MM.1S (cell line): ENCODE measurements at regions not wholly inside any gene's neighbourhood (a gene's known extent, or its start where the extent isn't known, plus 50 kb on each side); places are given as distances from the start of the nearest gene placed in this dataset.

Experiments
- CTCF ChIP-seq: fragments of 300-600 bp; sonication (generic); IDR thresholded peaks from 2 replicates; pipeline ENCODE4 v1.5.1; 2016; ENCODE audit warnings: antibody characterized with exemption, low read length, mixed read lengths
- EZH2 ChIP-seq: fragments of 300-600 bp; sonication (generic); optimal IDR thresholded peaks from 2 replicates; pipeline ENCODE3; 2017; ENCODE audit warnings: low read depth, mild to moderate bottlenecking, antibody characterized with exemption, low read length, mixed read lengths
- EZH2phosphoT487 ChIP-seq: fragments of 300-600 bp; sonication (generic); IDR thresholded peaks from 2 replicates; pipeline ENCODE4 v1.6.1; 2018; ENCODE audit warnings: antibody characterized with exemption, low read length

GRCh38 chr14:100434911-100435438, 111.8 kb downstream of the SLC25A47 start:
- TF ChIP-seq CTCF (no peak), EZH2phosphoT487 (no peak), EZH2 (no peak)
